HUES48 (cell line): ENCODE measurements at regions not wholly inside any gene's neighbourhood (a gene's known extent, or its start where the extent isn't known, plus 50 kb on each side); places are given as distances from the start of the nearest gene placed in this dataset.
"Not testable (repeated sequence)": the region's sequence is repeated elsewhere in the genome, so short reads cannot be mapped to it uniquely, and the experiment has no call there.

Experiments used
- H3K27ac ChIP-seq: one replicate; pipeline ENCODE4 v1.7.0; 2013; ENCODE audit warnings: low read depth, low read length, inconsistent platforms
- H3K27me3 ChIP-seq: 2 replicates; pipeline ENCODE4 v1.6.1; 2013; ENCODE audit warnings: mild to moderate bottlenecking, low read length; ENCODE audit not compliant: control insufficient read depth, insufficient read depth
- H3K36me3 ChIP-seq: 2 replicates; pipeline ENCODE4 v1.6.1; 2013; ENCODE audit warnings: low read length; ENCODE audit not compliant: control insufficient read depth, insufficient read depth
- H3K4me1 ChIP-seq: 2 replicates; pipeline ENCODE4 v1.6.1; 2013; ENCODE audit warnings: mild to moderate bottlenecking, low read length; ENCODE audit not compliant: control insufficient read depth, insufficient read depth
- H3K4me3 ChIP-seq: 2 replicates; pipeline ENCODE4 v1.5.1; 2013; ENCODE audit warnings: mild to moderate bottlenecking, low read depth, low read length
- H3K9ac ChIP-seq: 2 replicates; pipeline ENCODE4 v1.6.1; 2013; ENCODE audit warnings: mild to moderate bottlenecking, low read depth, low read length, moderate library complexity
- H3K9me3 ChIP-seq: 2 replicates; pipeline ENCODE4 v1.6.1; 2013; ENCODE audit warnings: low read length; ENCODE audit not compliant: control insufficient read depth, insufficient read depth

- Histone ChIP-seq H3K4me3 (no peak overlapping the region), H3K9ac (no peak overlapping the region), H3K27ac (no peak overlapping the region), H3K4me1 (no peaks in the 10 kb centered on the region), H3K27me3 (no peaks in the 10 kb centered on the region), H3K36me3 (no peaks in the 10 kb centered on the region), H3K9me3 (no peaks in the 10 kb centered on the region)
Observed at GRCh38 chr1:30569384-30569783, 154.0 kb downstream of the MATN1 start.

GRCh38 chr1:30562559-30562958 lies 160.8 kb downstream of the MATN1 start:
- Histone ChIP-seq H3K9ac (no peak overlapping the region), H3K9me3 (peaks cover 23% of the 10 kb centered on the region; the same call in 1 of the 2 replicates), H3K27ac (no peak overlapping the region), H3K4me3 (no peak overlapping the region), H3K36me3 (no peaks in the 10 kb centered on the region), H3K27me3 (no peaks in the 10 kb centered on the region), H3K4me1 (no peaks in the 10 kb centered on the region)

GRCh38 chr1:30551603-30552002 lies 171.8 kb downstream of the MATN1 start:
- no peak overlapping the region for H3K4me3 ChIP-seq
- H3K36me3 ChIP-seq: no peaks in the 10 kb centered on the region
- H3K9ac ChIP-seq: no peak overlapping the region
- no peak overlapping the region for H3K27ac ChIP-seq
- no peaks in the 10 kb centered on the region for H3K27me3 ChIP-seq
- H3K9me3 ChIP-seq: no peaks in the 10 kb centered on the region
- no peaks in the 10 kb centered on the region for H3K4me1 ChIP-seq

GRCh38 chr1:30550365-30551220 lies 172.8 kb downstream of the MATN1 start:
- Histone ChIP-seq H3K9me3 (no peaks in the 10 kb centered on the region), H3K36me3 (no peaks in the 10 kb centered on the region), H3K27ac (no peak overlapping the region), H3K9ac (no peak overlapping the region), H3K4me1 (no peaks in the 10 kb centered on the region), H3K27me3 (no peaks in the 10 kb centered on the region), H3K4me3 (no peak overlapping the region)

- not testable (repeated sequence) for H3K27ac ChIP-seq, H3K36me3 ChIP-seq, H3K27me3 ChIP-seq, H3K4me3 ChIP-seq, H3K9ac ChIP-seq, H3K9me3 ChIP-seq, H3K4me1 ChIP-seq
Observed at GRCh38 chr1:30549872-30550271, 173.5 kb downstream of the MATN1 start.

- no peak overlapping the region for H3K27ac ChIP-seq
- H3K9ac ChIP-seq: no peak overlapping the region
- H3K36me3 ChIP-seq: no peaks in the 10 kb centered on the region
- no peaks in the 10 kb centered on the region for H3K4me1 ChIP-seq
- no peaks in the 10 kb centered on the region for H3K27me3 ChIP-seq
- H3K9me3 ChIP-seq: no peaks in the 10 kb centered on the region
- no peak overlapping the region for H3K4me3 ChIP-seq
Observed at GRCh38 chr1:30548294-30548693, 175.1 kb downstream of the MATN1 start.

GRCh38 chr1:30547326-30547725 lies 176.1 kb downstream of the MATN1 start:
- not testable (repeated sequence) for H3K9me3 ChIP-seq, H3K27ac ChIP-seq, H3K27me3 ChIP-seq, H3K36me3 ChIP-seq, H3K4me3 ChIP-seq, H3K4me1 ChIP-seq, H3K9ac ChIP-seq

GRCh38 chr1:30545365-30545764 lies 178.0 kb downstream of the MATN1 start:
- Histone ChIP-seq H3K36me3 (no peaks in the 10 kb centered on the region), H3K9ac (no peak overlapping the region), H3K27ac (no peak overlapping the region), H3K4me1 (no peaks in the 10 kb centered on the region), H3K27me3 (no peaks in the 10 kb centered on the region), H3K4me3 (no peak overlapping the region), H3K9me3 (no peaks in the 10 kb centered on the region; the same call in 1 of the 2 replicates)

GRCh38 chr1:30541721-30542485 lies 181.5 kb downstream of the MATN1 start:
- Histone ChIP-seq H3K27ac (no peak overlapping the region), H3K4me1 (no peaks in the 10 kb centered on the region), H3K9me3 (no peaks in the 10 kb centered on the region; the same call in 1 of the 2 replicates), H3K9ac (no peak overlapping the region), H3K36me3 (no peaks in the 10 kb centered on the region), H3K27me3 (no peaks in the 10 kb centered on the region), H3K4me3 (no peak overlapping the region)

- Histone ChIP-seq H3K9me3 (no peaks in the 10 kb centered on the region; the same call in 1 of the 2 replicates), H3K27me3 (no peaks in the 10 kb centered on the region), H3K4me3 (no peak overlapping the region), H3K36me3 (no peaks in the 10 kb centered on the region), H3K27ac (no peak overlapping the region), H3K4me1 (no peaks in the 10 kb centered on the region), H3K9ac (no peak overlapping the region)
Observed at GRCh38 chr1:30540611-30541192, 182.7 kb downstream of the MATN1 start.

GRCh38 chr1:30539884-30540283 lies 183.5 kb downstream of the MATN1 start:
- no peaks in the 10 kb centered on the region for H3K36me3 ChIP-seq
- no peaks in the 10 kb centered on the region; the same call in 1 of the 2 replicates for H3K9me3 ChIP-seq
- no peaks in the 10 kb centered on the region for H3K4me1 ChIP-seq
- H3K27me3 ChIP-seq: no peaks in the 10 kb centered on the region
- no peak overlapping the region for H3K4me3 ChIP-seq
- no peak overlapping the region for H3K9ac ChIP-seq
- H3K27ac ChIP-seq: no peak overlapping the region
